ENCODE measurements at regions not wholly inside any gene's neighbourhood (a gene's known extent, or its start where the extent isn't known, plus 50 kb on each side); places are given as distances from the start of the nearest gene placed in this dataset.

- Histone ChIP-seq H2BK120ac (ENCODE audit: low read depth, low read length) (no peak overlapping the region), H3K18ac (ENCODE audit: low read depth in 1 of 2, low read length in 2 of 2) (no peak overlapping the region), H2BK15ac (ENCODE audit: low read depth, poor library complexity, severe bottlenecking) (no peak overlapping the region), H3K9me3 (ENCODE audit: control insufficient read depth, low read length) (no peaks in the 10 kb centered on the region), H3K14ac (ENCODE audit: low read length in 2 of 2) (no peak overlapping the region), H3K27me3 (ENCODE audit: control insufficient read depth in 1 of 2, insufficient read depth in 1 of 2, low read length in 2 of 2) (peaks cover 0 to 8% of the 10 kb centered on the region in 2 experiments), H3K23ac (ENCODE audit: low read length in 2 of 2) (no peak overlapping the region), H4K91ac (ENCODE audit: low read length) (no peak overlapping the region), H2AFZ (ENCODE audit: low read depth, low read length) (no peak overlapping the region), H3K36me3 (ENCODE audit: control insufficient read depth in 1 of 2, insufficient read depth in 2 of 2, low read depth in 1 of 2, low read length in 2 of 2) (no peaks in the 10 kb centered on the region), H3K4me3 (ENCODE audit: insufficient read depth in 1 of 2, low read depth in 1 of 2, low read length in 2 of 2) (no peak overlapping the region), H3K79me1 (replicated peaks; ENCODE audit: low read length, poor library complexity, severe bottlenecking) (no peaks in the 10 kb centered on the region), H3K4me2 (ENCODE audit: low read length, poor library complexity, severe bottlenecking) (no peak overlapping the region), H3K4me1 (ENCODE audit: control insufficient read depth, insufficient read depth, low read depth, low read length) (peaks cover 12% of the 10 kb centered on the region), H3K27ac (ENCODE audit: low read length, poor library complexity, severe bottlenecking) (peak overlapping the region; percentile 79), H2BK5ac (ENCODE audit: low read depth, low read length, poor library complexity, severe bottlenecking) (peak overlapping the region; percentile 36), H3K9ac (ENCODE audit: low read length) (no peak overlapping the region), H2BK12ac (ENCODE audit: low read length in 2 of 2) (no peak overlapping the region), H3K4ac (ENCODE audit: low read depth in 1 of 2, low read length in 2 of 2) (no peak overlapping the region), H2AK5ac (ENCODE audit: low read length, severe bottlenecking) (peak overlapping the region; percentile 78), H4K8ac (ENCODE audit: low read length) (no peak overlapping the region)
- DNase-seq, result no peak
Measured at GRCh38 chr1:209094384-209094783, 489.1 kb upstream of the CAMK1G start.

- peak overlapping the region; percentile 82 for H2AK5ac ChIP-seq (ENCODE audit: low read length, severe bottlenecking)
- DNase-seq, result peak; percentile 42
- peak overlapping the region; percentile 53 for H2BK5ac ChIP-seq (ENCODE audit: low read depth, low read length, poor library complexity, severe bottlenecking)
- no peak overlapping the region for H2AFZ ChIP-seq (ENCODE audit: low read depth, low read length)
- H3K4me1 ChIP-seq (ENCODE audit: control insufficient read depth, insufficient read depth, low read depth, low read length), result peaks cover 12% of the 10 kb centered on the region
- peaks cover 0 to 16% of the 10 kb centered on the region in 2 experiments for H3K27me3 ChIP-seq (ENCODE audit: control insufficient read depth in 1 of 2, insufficient read depth in 1 of 2, low read length in 2 of 2)
- H3K4me2 ChIP-seq (ENCODE audit: low read length, poor library complexity, severe bottlenecking), result peak overlapping the region; percentile 45
- no peak overlapping the region for H3K23ac ChIP-seq (ENCODE audit: low read length in 2 of 2)
- no peak overlapping the region for H3K18ac ChIP-seq (ENCODE audit: low read depth in 1 of 2, low read length in 2 of 2)
- H3K9ac ChIP-seq (ENCODE audit: low read length), result no peak overlapping the region
- no peaks in the 10 kb centered on the region for H3K79me1 ChIP-seq (replicated peaks; ENCODE audit: low read length, poor library complexity, severe bottlenecking)
- H4K91ac ChIP-seq (ENCODE audit: low read length), result no peak overlapping the region
- no peaks in the 10 kb centered on the region for H3K9me3 ChIP-seq (ENCODE audit: control insufficient read depth, low read length)
- no peak overlapping the region for H4K8ac ChIP-seq (ENCODE audit: low read length)
- no peak overlapping the region for H3K4me3 ChIP-seq (ENCODE audit: insufficient read depth in 1 of 2, low read depth in 1 of 2, low read length in 2 of 2)
- no peaks in the 10 kb centered on the region for H3K36me3 ChIP-seq (ENCODE audit: control insufficient read depth in 1 of 2, insufficient read depth in 2 of 2, low read depth in 1 of 2, low read length in 2 of 2)
- peak overlapping the region; percentile 95 for H3K27ac ChIP-seq (ENCODE audit: low read length, poor library complexity, severe bottlenecking)
- H2BK120ac ChIP-seq (ENCODE audit: low read depth, low read length), result no peak overlapping the region
- 73% methylated on average over 8 of the region's 9 CpGs for WGBS
- no peak overlapping the region for H2BK12ac ChIP-seq (ENCODE audit: low read length in 2 of 2)
- no peak overlapping the region for H2BK15ac ChIP-seq (ENCODE audit: low read depth, poor library complexity, severe bottlenecking)
- no peak overlapping the region for H3K4ac ChIP-seq (ENCODE audit: low read depth in 1 of 2, low read length in 2 of 2)
- H3K14ac ChIP-seq (ENCODE audit: low read length in 2 of 2), result no peak overlapping the region
Measured at GRCh38 chr1:209095627-209096595, 487.6 kb upstream of the CAMK1G start.

- Histone ChIP-seq H3K14ac (ENCODE audit: low read length in 2 of 2) (no peak overlapping the region), H2AK5ac (ENCODE audit: low read length, severe bottlenecking) (no peak overlapping the region), H3K79me1 (replicated peaks; ENCODE audit: low read length, poor library complexity, severe bottlenecking) (no peaks in the 10 kb centered on the region), H2BK15ac (ENCODE audit: low read depth, poor library complexity, severe bottlenecking) (no peak overlapping the region), H3K4me1 (ENCODE audit: control insufficient read depth, insufficient read depth, low read depth, low read length) (peaks cover 7% of the 10 kb centered on the region), H3K27me3 (ENCODE audit: control insufficient read depth in 1 of 2, insufficient read depth in 1 of 2, low read length in 2 of 2) (peaks cover 0 to 34% of the 10 kb centered on the region in 2 experiments), H3K36me3 (ENCODE audit: control insufficient read depth in 1 of 2, insufficient read depth in 2 of 2, low read depth in 1 of 2, low read length in 2 of 2) (no peaks in the 10 kb centered on the region), H3K27ac (ENCODE audit: low read length, poor library complexity, severe bottlenecking) (no peak overlapping the region), H4K8ac (ENCODE audit: low read length) (no peak overlapping the region), H3K9ac (ENCODE audit: low read length) (no peak overlapping the region), H3K9me3 (ENCODE audit: control insufficient read depth, low read length) (no peaks in the 10 kb centered on the region), H2BK5ac (ENCODE audit: low read depth, low read length, poor library complexity, severe bottlenecking) (no peak overlapping the region), H2BK12ac (ENCODE audit: low read length in 2 of 2) (no peak overlapping the region), H2AFZ (ENCODE audit: low read depth, low read length) (no peak overlapping the region), H3K4me2 (ENCODE audit: low read length, poor library complexity, severe bottlenecking) (no peak overlapping the region), H3K23ac (ENCODE audit: low read length in 2 of 2) (no peak overlapping the region), H3K4me3 (ENCODE audit: insufficient read depth in 1 of 2, low read depth in 1 of 2, low read length in 2 of 2) (no peak overlapping the region), H4K91ac (ENCODE audit: low read length) (no peak overlapping the region), H2BK120ac (ENCODE audit: low read depth, low read length) (no peak overlapping the region), H3K4ac (ENCODE audit: low read depth in 1 of 2, low read length in 2 of 2) (no peak overlapping the region), H3K18ac (ENCODE audit: low read depth in 1 of 2, low read length in 2 of 2) (no peak overlapping the region)
- DNase-seq, result no peak
- 97% methylated on average over 4 of the region's 5 CpGs for WGBS
Measured at GRCh38 chr1:209100460-209100859, 483.1 kb upstream of the CAMK1G start.

- no peak overlapping the region for H3K9ac ChIP-seq (ENCODE audit: low read length)
- H2BK5ac ChIP-seq (ENCODE audit: low read depth, low read length, poor library complexity, severe bottlenecking), result no peak overlapping the region
- WGBS, result 92% methylated on average over 5 of the region's 5 CpGs
- H3K27me3 ChIP-seq (ENCODE audit: control insufficient read depth in 1 of 2, insufficient read depth in 1 of 2, low read length in 2 of 2), result peaks cover 0 to 34% of the 10 kb centered on the region in 2 experiments
- no peak overlapping the region for H2BK15ac ChIP-seq (ENCODE audit: low read depth, poor library complexity, severe bottlenecking)
- no peak overlapping the region for H2AFZ ChIP-seq (ENCODE audit: low read depth, low read length)
- H2BK12ac ChIP-seq (ENCODE audit: low read length in 2 of 2), result no peak overlapping the region
- no peak overlapping the region for H3K14ac ChIP-seq (ENCODE audit: low read length in 2 of 2)
- no peak overlapping the region for H2BK120ac ChIP-seq (ENCODE audit: low read depth, low read length)
- no peak for DNase-seq
- no peak overlapping the region for H4K91ac ChIP-seq (ENCODE audit: low read length)
- no peak overlapping the region for H3K4me2 ChIP-seq (ENCODE audit: low read length, poor library complexity, severe bottlenecking)
- no peak overlapping the region for H4K8ac ChIP-seq (ENCODE audit: low read length)
- H3K79me1 ChIP-seq (replicated peaks; ENCODE audit: low read length, poor library complexity, severe bottlenecking), result no peaks in the 10 kb centered on the region
- H3K4me1 ChIP-seq (ENCODE audit: control insufficient read depth, insufficient read depth, low read depth, low read length), result peaks cover 9% of the 10 kb centered on the region
- H3K18ac ChIP-seq (ENCODE audit: low read depth in 1 of 2, low read length in 2 of 2), result no peak overlapping the region
- H3K36me3 ChIP-seq (ENCODE audit: control insufficient read depth in 1 of 2, insufficient read depth in 2 of 2, low read depth in 1 of 2, low read length in 2 of 2), result no peaks in the 10 kb centered on the region
- H3K9me3 ChIP-seq (ENCODE audit: control insufficient read depth, low read length), result no peaks in the 10 kb centered on the region
- no peak overlapping the region for H3K27ac ChIP-seq (ENCODE audit: low read length, poor library complexity, severe bottlenecking)
- H2AK5ac ChIP-seq (ENCODE audit: low read length, severe bottlenecking), result no peak overlapping the region
- no peak overlapping the region for H3K4ac ChIP-seq (ENCODE audit: low read depth in 1 of 2, low read length in 2 of 2)
- no peak overlapping the region for H3K4me3 ChIP-seq (ENCODE audit: insufficient read depth in 1 of 2, low read depth in 1 of 2, low read length in 2 of 2)
- no peak overlapping the region for H3K23ac ChIP-seq (ENCODE audit: low read length in 2 of 2)
Measured at GRCh38 chr1:209101106-209101505, 482.4 kb upstream of the CAMK1G start.

Measured in mesenchymal stem cell (in vitro differentiated cells and primary cell).